ENCODE measurements at regions not wholly inside any gene's neighbourhood (a gene's known extent, or its start where the extent isn't known, plus 50 kb on each side); places are given as distances from the start of the nearest gene placed in this dataset.

- no peak overlapping the region for H3K4me3 ChIP-seq (ENCODE audit: low read depth, poor library complexity, severe bottlenecking)
- TF ChIP-seq CTCF (IDR thresholded peaks at IDR 0.05), result no peak
- TF ChIP-seq POLR2A (IDR thresholded peaks at IDR 0.05), result no peak
- no peak for DNase-seq (ENCODE audit: low spot score in 2 of 2)
- WGBS, 2 donors, result 88 to 89% methylated on average over 1 of the region's 1 CpG
- intact Hi-C loops (cut with DNase I; ENCODE audit: low total_unique reads), result no loop called here
Observed at GRCh38 chr3:99248130-99248529, 346.6 kb upstream of the DCBLD2 start.

GRCh38 chr3:99246010-99246654, 344.6 kb upstream of the DCBLD2 start:
- TF ChIP-seq POLR2A (IDR thresholded peaks at IDR 0.05), result no peak
- no peak for TF ChIP-seq CTCF (IDR thresholded peaks at IDR 0.05)
- intact Hi-C loops (cut with DNase I; ENCODE audit: low total_unique reads), result no loop called here
- WGBS, 2 donors, result 85 to 90% methylated on average over 2 of the region's 2 CpGs
- DNase-seq (ENCODE audit: low spot score in 2 of 2), result no peak
- H3K4me3 ChIP-seq (ENCODE audit: low read depth, poor library complexity, severe bottlenecking), result no peak overlapping the region

DNA sequence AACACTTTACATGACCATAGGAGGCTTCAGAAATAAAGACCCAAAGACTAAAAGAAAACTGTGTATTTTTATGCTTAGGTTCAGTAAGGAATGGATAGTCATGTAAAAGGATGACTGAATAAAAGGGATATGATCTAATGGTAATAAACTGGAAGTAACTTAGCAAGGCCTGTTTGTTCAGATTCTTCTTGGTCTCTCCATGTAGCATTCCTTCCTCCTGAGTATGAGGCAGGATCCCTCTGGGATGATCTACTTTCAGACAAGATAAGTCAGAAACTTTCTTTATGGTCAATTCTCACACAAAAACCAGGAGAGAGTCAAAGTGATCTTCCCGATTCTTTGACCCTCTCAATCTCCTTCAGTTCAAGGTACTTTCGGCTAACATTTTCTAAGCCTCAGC, 340.8 kb upstream of the DCBLD2 start:
- H3K4me3 ChIP-seq (ENCODE audit: low read depth, poor library complexity, severe bottlenecking), result no peak overlapping the region
- intact Hi-C loops (cut with DNase I; ENCODE audit: low total_unique reads), result no loop called here
- no peak for DNase-seq (ENCODE audit: low spot score in 2 of 2)
- WGBS, 2 donors, result 96 to 97% methylated on average over 2 of the region's 2 CpGs
- no peak for TF ChIP-seq CTCF (IDR thresholded peaks at IDR 0.05)
- TF ChIP-seq POLR2A (IDR thresholded peaks at IDR 0.05), result no peak

DNA sequence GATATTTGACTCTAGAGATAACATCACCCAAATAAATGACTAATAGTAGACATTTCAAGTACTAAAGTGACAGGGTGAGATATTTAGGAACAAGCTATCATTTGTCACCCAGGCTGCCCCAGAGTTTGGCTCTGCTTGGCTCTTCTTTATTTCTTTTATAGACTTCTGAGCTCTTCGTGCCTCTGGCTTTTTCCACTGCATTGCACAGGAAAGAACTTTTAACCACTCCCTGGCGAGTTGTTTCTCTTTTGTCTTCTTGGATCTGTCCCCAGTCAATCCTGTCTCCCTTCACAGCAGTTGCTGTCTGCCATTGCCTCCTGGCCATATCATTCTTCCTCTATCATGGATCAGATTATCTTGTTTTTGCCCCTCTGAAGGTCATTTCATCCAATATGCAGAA, 339.2 kb upstream of the DCBLD2 start:
- H3K4me3 ChIP-seq (ENCODE audit: low read depth, poor library complexity, severe bottlenecking), result no peak overlapping the region
- 9 to 12% methylated on average over 2 of the region's 2 CpGs for WGBS, 2 donors
- no peak for DNase-seq (ENCODE audit: low spot score in 2 of 2)
- intact Hi-C loops (cut with DNase I; ENCODE audit: low total_unique reads), result no loop called here
- no peak for TF ChIP-seq CTCF (IDR thresholded peaks at IDR 0.05)

DNA sequence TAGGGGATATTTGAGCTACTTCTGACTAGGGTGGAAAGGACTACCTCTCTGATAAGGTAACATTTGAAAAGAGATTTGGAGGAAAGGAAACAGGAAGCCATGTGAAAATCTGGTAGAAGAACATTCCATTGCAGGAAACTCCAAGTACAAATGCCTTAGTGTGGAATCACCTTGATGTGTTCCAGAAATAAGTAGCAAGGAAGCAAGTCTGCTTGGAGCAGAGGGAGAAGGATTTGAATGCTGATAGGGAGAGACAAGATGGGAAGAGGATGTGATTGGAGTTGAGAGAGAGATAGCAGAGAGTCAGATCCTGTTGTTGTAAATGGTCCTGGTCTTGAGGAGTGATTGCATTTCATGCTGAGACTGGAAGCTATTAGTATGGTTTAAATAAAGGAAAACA, 335.1 kb upstream of the DCBLD2 start:
- DNase-seq (ENCODE audit: low spot score in 2 of 2), result no peak
- no peak overlapping the region for H3K4me3 ChIP-seq (ENCODE audit: low read depth, poor library complexity, severe bottlenecking)
- TF ChIP-seq POLR2A (IDR thresholded peaks at IDR 0.05) (no peak), CTCF (IDR thresholded peaks at IDR 0.05) (no peak)
- intact Hi-C loops (cut with DNase I; ENCODE audit: low total_unique reads), result no loop called here

GRCh38 chr3:99232696-99233095, 331.2 kb upstream of the DCBLD2 start:
- intact Hi-C loops (cut with DNase I; ENCODE audit: low total_unique reads), result no loop called here
- no peak overlapping the region for H3K4me3 ChIP-seq (ENCODE audit: low read depth, poor library complexity, severe bottlenecking)

More at GRCh38 chr3:99232696-99233095, 331.2 kb upstream of the DCBLD2 start:
- TF ChIP-seq CTCF (IDR thresholded peaks at IDR 0.05) (no peak), POLR2A (IDR thresholded peaks at IDR 0.05) (no peak)
- no peak for DNase-seq (ENCODE audit: low spot score in 2 of 2)
- WGBS, 2 donors, result 74 to 85% methylated on average over 1 of the region's 1 CpG
